ENCODE measurements at regions not wholly inside any gene's neighbourhood (a gene's known extent, or its start where the extent isn't known, plus 50 kb on each side); places are given as distances from the start of the nearest gene placed in this dataset.

- Histone ChIP-seq H3K27me3 (no peaks in the 10 kb centered on the region), H3K4me3 (no peak overlapping the region), H3K4me1 (ENCODE audit: low read depth) (no peaks in the 10 kb centered on the region), H3K9me3 (ENCODE audit: low read depth) (no peaks in the 10 kb centered on the region), H3K36me3 (no peaks in the 10 kb centered on the region), H3K27ac (no peak overlapping the region)
- no peak for DNase-seq (ENCODE audit: low read depth in 1 of 2, low spot score in 1 of 2)
- TF ChIP-seq CTCF (IDR thresholded peaks at IDR 0.05; ENCODE audit: low read depth, low read length), result no peak
Observed at GRCh38 chr14:26974965-26975364, 377.1 kb upstream of the NOVA1 start.

DNA sequence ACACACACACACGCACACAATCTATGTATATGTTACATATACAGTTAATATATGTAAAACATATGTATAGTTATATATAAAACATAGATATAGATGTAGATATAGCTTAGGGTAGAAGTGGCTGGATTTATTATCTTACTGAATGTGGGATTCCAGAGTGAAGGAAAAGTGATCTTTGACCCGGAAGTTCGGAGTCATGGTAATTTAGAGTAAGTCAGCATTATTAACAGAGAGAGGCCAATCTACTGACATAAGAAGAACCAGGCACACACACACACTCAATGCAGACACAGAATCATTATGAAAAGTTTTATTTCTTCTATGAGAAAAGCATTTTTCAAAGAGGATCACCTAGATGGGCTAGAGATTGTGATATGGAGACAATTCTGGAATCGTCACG, 384.2 kb upstream of the NOVA1 start:
- Histone ChIP-seq H3K36me3 (no peaks in the 10 kb centered on the region), H3K27ac (no peak overlapping the region), H3K27me3 (no peaks in the 10 kb centered on the region), H3K4me3 (no peak overlapping the region), H3K4me1 (ENCODE audit: low read depth) (no peaks in the 10 kb centered on the region), H3K9me3 (ENCODE audit: low read depth) (no peaks in the 10 kb centered on the region)
- no peak for TF ChIP-seq CTCF (IDR thresholded peaks at IDR 0.05; ENCODE audit: low read depth, low read length)
- no peak for DNase-seq (ENCODE audit: low read depth in 1 of 2, low spot score in 1 of 2)

DNA sequence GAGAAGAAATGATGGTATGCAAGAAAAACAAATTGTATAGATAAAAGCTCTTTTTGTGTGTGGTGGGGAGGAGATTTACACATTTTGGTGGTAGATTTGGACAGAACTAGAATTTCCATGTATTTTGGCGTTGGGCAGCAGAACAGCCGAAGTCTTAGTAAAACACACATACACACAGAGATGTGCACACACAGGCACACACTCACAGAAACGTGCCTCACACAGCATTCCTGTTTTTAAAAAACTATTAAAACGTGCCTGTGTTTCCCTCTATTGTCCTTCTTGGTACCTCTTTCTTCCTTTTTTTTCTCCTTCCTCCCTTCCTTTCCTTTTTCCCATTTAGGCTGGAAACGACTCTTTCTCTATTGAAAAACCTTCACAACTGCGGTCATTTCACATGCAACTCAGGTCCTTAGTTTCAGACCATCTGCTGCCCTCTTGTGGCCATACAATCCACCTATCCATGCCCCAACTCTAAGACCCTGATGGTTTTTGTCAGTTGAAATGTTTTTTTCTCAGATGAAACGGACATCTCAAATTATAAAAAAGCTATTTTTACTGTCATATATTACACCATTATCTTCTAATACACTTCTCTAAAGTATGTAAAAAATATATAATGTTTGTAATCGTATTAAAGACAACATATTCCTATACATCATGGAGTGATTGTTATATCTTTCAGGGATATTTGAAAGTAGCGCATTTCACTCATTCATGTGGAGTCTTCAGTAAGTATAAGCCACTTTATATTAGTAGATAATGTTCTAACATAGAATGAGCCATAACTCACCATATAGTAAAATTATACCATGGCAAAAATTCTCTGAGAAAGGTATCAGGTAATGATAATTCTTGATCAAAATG, 386.7 kb upstream of the NOVA1 start:
- H3K27me3 ChIP-seq, result no peaks in the 10 kb centered on the region
- no peak overlapping the region for H3K4me3 ChIP-seq
- H3K9me3 ChIP-seq (ENCODE audit: low read depth), result no peaks in the 10 kb centered on the region
- no peaks in the 10 kb centered on the region for H3K4me1 ChIP-seq (ENCODE audit: low read depth)
- H3K27ac ChIP-seq, result no peak overlapping the region
- no peaks in the 10 kb centered on the region for H3K36me3 ChIP-seq
- DNase-seq (ENCODE audit: low read depth in 1 of 2, low spot score in 1 of 2), result peak; percentile 81 to 83
- peak; percentile 83 for TF ChIP-seq CTCF (IDR thresholded peaks at IDR 0.05; ENCODE audit: low read depth, low read length)

DNA sequence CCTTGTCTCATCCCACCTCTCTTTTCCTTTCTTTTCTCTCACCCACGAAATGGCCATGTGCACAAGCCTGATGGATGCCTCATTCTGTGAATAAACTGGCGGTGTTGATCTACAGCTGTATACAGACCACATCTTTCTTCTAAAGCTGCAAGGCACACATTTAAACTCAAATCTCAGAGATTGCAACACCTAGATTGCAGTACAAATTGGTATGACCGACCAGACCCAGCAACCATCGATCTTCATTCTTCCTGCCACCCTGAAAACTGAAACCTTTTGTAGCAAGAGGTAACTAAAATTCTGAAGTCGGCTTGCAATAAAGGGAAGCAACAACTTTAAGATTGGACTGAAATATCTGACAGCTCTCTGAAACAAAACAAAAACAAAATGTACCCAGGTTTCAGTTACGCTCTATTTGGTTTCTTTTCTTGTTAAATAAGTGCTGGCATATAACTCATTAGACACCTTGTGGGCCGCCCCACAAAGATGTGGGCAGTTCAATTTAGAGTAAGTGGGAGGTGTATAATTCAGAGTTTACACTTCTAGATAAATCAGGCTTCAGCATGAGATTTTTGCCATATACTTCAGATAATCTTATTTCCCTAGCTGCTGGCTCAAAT, 390.0 kb upstream of the NOVA1 start:
- no peak overlapping the region for H3K4me3 ChIP-seq
- H3K27me3 ChIP-seq, result no peaks in the 10 kb centered on the region
- H3K4me1 ChIP-seq (ENCODE audit: low read depth), result no peaks in the 10 kb centered on the region
- no peak for TF ChIP-seq CTCF (IDR thresholded peaks at IDR 0.05; ENCODE audit: low read depth, low read length)
- H3K9me3 ChIP-seq (ENCODE audit: low read depth), result no peaks in the 10 kb centered on the region
- no peak for DNase-seq (ENCODE audit: low read depth in 1 of 2, low spot score in 1 of 2)
- H3K36me3 ChIP-seq, result no peaks in the 10 kb centered on the region
- no peak overlapping the region for H3K27ac ChIP-seq

DNA sequence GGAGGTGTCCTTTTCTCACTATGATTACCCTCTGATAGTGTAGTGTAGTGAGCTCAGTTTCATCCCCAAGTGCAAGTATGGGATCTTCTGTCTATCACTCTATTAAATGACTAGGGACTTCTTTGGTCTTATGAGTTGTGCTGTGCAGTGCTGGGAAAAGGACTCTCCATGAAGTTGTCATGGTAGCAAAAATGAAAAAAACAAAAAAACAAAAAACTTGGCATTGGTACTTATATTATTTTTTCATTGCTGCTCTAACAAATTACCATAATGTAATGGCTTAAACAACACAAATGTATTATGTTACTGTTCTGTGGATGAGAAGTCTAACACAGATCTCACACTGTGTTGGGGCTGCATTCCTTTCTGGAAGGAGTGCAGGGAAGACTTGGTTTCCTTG, 393.1 kb upstream of the NOVA1 start:
- Histone ChIP-seq H3K27me3 (no peaks in the 10 kb centered on the region), H3K9me3 (ENCODE audit: low read depth) (no peaks in the 10 kb centered on the region), H3K27ac (no peak overlapping the region), H3K4me1 (ENCODE audit: low read depth) (no peaks in the 10 kb centered on the region), H3K4me3 (no peak overlapping the region), H3K36me3 (no peaks in the 10 kb centered on the region)
- DNase-seq (ENCODE audit: low read depth in 1 of 2, low spot score in 1 of 2), result no peak
- TF ChIP-seq CTCF (IDR thresholded peaks at IDR 0.05; ENCODE audit: low read depth, low read length), result no peak
